Ascending aorta (tissue), 2 donors: ENCODE measurements at regions not wholly inside any gene's neighbourhood (a gene's known extent, or its start where the extent isn't known, plus 50 kb on each side); places are given as distances from the start of the nearest gene placed in this dataset.
A peak's percentile ranks its signal among the peaks of the same experiment; 100 is the strongest.
"Not testable (repeated sequence)": the region's sequence is repeated elsewhere in the genome, so short reads cannot be mapped to it uniquely, and the experiment has no call there.

Source experiments
- DNase-seq, 2 donors: peaks; one replicate each; pipeline ENCODE4 v3.0.0-alpha.2; 2019; ENCODE audit warnings: low spot score in 2 of 2
- H3K27ac ChIP-seq, 2 donors: fragments of 200-600 bp; sonication (generic); one replicate each; pipeline ENCODE4 v1.5.1; 2016 to 2017; ENCODE audit warnings: mild to moderate bottlenecking in 1 of 2
- H3K27me3 ChIP-seq: fragments of 200-600 bp; sonication (generic); one replicate; pipeline ENCODE4 v1.5.1; 2017
- H3K36me3 ChIP-seq, 2 donors: fragments of 200-600 bp; sonication (generic); one replicate each; pipeline ENCODE4 v1.5.1; 2016
- H3K4me1 ChIP-seq, 2 donors: fragments of 200-600 bp; sonication (generic); one replicate each; pipeline ENCODE4 v1.5.1; 2016 to 2017; ENCODE audit warnings: mild to moderate bottlenecking in 1 of 2
- H3K4me3 ChIP-seq, 2 donors: fragments of 200-600 bp; sonication (generic); one replicate each; pipeline ENCODE4 v1.5.1; 2016 to 2017; ENCODE audit warnings: mild to moderate bottlenecking in 1 of 2
- H3K9me3 ChIP-seq, 2 donors: fragments of 200-600 bp; sonication (generic); one replicate each; pipeline ENCODE4 v1.5.1; 2016
- intact Hi-C: fragments of 100-400 bp; cut with DNase I; formaldehyde crosslinking; loops from one replicate; pipeline ENCODE4 v1.15.1; 2023
- TF ChIP-seq, protein P1 (sequence below), 3 experiments: fragments of 200-600 bp in 2 of 3; fragments of 450-650 bp in 1 of 3; sonication (generic) in 2 of 3; IDR thresholded peaks; one replicate each; pipeline ENCODE4 v1.5.1; 2016 to 2019; ENCODE audit warnings: antibody characterized with exemption in 3 of 3, mild to moderate bottlenecking in 1 of 3, moderate library complexity in 1 of 3

DNA sequence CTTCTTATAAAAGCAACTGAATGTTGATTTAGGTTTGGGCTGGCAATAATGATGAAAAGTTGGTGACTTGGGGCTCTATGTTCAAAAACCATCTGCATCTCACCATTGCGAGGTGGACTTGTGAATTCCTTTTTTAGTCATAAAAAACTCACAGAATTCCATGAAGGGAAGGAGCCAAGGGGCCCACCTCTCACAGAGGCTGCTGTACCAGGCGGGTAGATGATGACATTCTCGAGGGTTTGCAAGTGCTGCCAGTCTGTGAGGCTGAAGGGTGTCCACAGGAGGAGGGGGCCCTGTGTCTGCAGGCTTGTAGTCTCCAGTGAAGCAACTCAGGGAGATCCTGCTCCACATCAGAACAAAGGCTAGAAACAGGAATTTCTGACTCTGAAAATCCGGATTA lies 195.5 kb upstream of the ZNF32 start:
- Histone ChIP-seq H3K4me3 (no peak overlapping the region), H3K27me3 (no peaks in the 10 kb centered on the region), H3K27ac (peak overlapping the region; percentile 50 to 56), H3K36me3 (no peaks in the 10 kb centered on the region), H3K9me3 (no peaks in the 10 kb centered on the region), H3K4me1 (peaks cover 3 to 38% of the 10 kb centered on the region in 2 donors)
- no peak for DNase-seq
- TF ChIP-seq, protein P1, sequence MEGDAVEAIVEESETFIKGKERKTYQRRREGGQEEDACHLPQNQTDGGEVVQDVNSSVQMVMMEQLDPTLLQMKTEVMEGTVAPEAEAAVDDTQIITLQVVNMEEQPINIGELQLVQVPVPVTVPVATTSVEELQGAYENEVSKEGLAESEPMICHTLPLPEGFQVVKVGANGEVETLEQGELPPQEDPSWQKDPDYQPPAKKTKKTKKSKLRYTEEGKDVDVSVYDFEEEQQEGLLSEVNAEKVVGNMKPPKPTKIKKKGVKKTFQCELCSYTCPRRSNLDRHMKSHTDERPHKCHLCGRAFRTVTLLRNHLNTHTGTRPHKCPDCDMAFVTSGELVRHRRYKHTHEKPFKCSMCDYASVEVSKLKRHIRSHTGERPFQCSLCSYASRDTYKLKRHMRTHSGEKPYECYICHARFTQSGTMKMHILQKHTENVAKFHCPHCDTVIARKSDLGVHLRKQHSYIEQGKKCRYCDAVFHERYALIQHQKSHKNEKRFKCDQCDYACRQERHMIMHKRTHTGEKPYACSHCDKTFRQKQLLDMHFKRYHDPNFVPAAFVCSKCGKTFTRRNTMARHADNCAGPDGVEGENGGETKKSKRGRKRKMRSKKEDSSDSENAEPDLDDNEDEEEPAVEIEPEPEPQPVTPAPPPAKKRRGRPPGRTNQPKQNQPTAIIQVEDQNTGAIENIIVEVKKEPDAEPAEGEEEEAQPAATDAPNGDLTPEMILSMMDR (IDR thresholded peaks at IDR 0.05), result no peak
- intact Hi-C loops, result no loop called here

DNA sequence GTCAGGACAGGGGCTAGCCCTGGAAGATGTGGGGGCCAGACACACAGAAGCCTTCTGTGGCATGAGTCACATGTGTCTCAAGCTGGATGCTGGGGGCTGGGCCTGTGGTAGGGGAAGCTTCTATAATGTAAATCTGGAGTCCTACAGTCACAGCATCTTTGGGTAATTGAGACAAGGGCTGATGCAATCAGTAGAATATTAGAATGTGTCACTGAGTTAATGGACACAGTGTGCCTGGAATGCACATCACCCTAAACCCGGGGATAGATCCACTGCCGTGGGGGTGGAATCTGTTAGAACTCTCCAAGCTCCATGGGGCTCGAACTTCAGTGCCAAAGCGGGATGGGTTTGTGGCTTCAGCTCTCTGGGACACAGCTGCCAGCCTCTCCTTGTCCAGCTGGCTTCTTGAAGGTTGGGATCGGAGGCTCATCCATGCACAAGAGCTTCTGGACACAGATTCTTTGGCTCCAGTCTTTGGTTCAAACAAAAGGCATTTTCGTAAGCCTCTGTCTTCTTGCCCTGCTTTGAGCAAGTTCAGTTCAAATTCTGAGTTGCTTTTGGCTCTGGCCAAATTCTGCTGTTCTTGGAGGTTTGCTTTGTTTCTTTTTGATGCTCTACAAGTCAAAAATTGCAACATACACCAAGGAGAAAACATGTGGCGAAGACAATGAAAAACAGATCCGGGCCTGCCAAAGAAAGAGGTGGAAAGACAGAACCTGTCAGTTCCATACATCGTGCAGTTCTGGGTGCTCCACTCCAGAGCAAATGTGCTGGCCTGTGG lies 194.8 kb upstream of the ZNF32 start:
- no peaks in the 10 kb centered on the region for H3K36me3 ChIP-seq
- DNase-seq, result no peak
- peak overlapping the region; percentile 50 to 56 for H3K27ac ChIP-seq
- intact Hi-C loops, result no loop called here
- peaks cover 3 to 38% of the 10 kb centered on the region in 2 donors for H3K4me1 ChIP-seq
- H3K4me3 ChIP-seq, result no peak overlapping the region
- TF ChIP-seq, protein P1 (IDR thresholded peaks at IDR 0.05), result no peak
- H3K27me3 ChIP-seq, result no peaks in the 10 kb centered on the region
- no peaks in the 10 kb centered on the region for H3K9me3 ChIP-seq

DNA sequence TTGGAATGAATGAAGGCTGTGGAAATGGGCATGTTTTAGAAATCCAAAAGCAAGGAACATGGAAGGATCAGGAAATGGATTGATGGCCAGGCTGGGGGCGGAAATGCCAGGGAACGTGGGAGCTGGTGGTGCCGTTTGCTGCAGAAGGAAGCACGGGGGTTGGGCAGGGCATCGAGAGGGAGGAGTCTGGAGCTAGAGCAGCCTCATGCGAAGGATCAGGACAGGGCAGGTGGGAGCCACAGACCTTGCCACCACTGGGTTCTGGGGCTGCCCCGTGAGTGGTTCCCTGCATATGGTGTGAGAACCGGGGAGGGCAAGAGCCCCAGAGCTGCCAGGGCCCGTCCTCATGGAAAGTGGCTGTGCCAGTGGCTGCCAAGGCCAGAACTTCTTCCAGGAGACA lies 193.8 kb upstream of the ZNF32 start:
- Histone ChIP-seq H3K27me3 (no peaks in the 10 kb centered on the region), H3K9me3 (no peaks in the 10 kb centered on the region), H3K27ac (no peak overlapping the region), H3K36me3 (no peaks in the 10 kb centered on the region), H3K4me1 (peaks cover 3 to 38% of the 10 kb centered on the region in 2 donors), H3K4me3 (no peak overlapping the region)
- no peak for DNase-seq
- intact Hi-C loops, result no loop called here
- TF ChIP-seq, protein P1 (IDR thresholded peaks at IDR 0.05), result no peak

- H3K36me3 ChIP-seq, result no peaks in the 10 kb centered on the region
- no peak overlapping the region for H3K27ac ChIP-seq
- TF ChIP-seq, protein P1 (IDR thresholded peaks at IDR 0.05), result no peak
- no peaks in the 10 kb centered on the region for H3K9me3 ChIP-seq
- DNase-seq, result no peak
- peaks cover 3 to 38% of the 10 kb centered on the region in 2 donors for H3K4me1 ChIP-seq
- H3K27me3 ChIP-seq, result no peaks in the 10 kb centered on the region
- no peak overlapping the region for H3K4me3 ChIP-seq
- intact Hi-C loops, result no loop called here
Observed at GRCh38 chr10:43842072-43842471, 193.4 kb upstream of the ZNF32 start.

GRCh38 chr10:43839973-43840372 lies 191.3 kb upstream of the ZNF32 start:
- H3K36me3 ChIP-seq, result no peaks in the 10 kb centered on the region
- intact Hi-C loops, result no loop called here
- DNase-seq, result no peak
- TF ChIP-seq, protein P1 (IDR thresholded peaks at IDR 0.05), result no peak
- H3K27ac ChIP-seq, result no peak overlapping the region
- no peaks in the 10 kb centered on the region for H3K9me3 ChIP-seq
- H3K27me3 ChIP-seq, result no peaks in the 10 kb centered on the region
- H3K4me1 ChIP-seq, result peaks cover 3 to 22% of the 10 kb centered on the region in 2 donors
- H3K4me3 ChIP-seq, result no peak overlapping the region

DNA sequence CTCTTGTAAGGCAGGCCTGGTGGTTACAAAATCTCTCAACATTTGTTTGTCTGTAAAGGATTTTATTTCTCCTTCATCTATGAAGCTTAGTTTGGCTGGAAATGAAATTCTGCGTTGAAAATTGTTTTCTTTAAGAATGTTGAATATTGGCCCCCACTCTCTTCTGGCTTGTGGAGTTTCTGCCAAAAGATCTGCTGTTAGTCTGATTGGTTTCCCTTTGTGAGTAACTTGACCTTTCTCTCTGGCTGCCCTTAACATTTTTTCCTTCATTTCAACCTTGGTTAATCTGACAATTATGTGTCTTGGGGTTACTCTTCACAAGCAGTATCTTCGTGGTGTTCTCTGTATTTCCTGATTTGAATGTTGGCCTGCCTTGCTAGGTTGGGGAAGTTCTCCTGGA lies 186.1 kb upstream of the ZNF32 start:
- H3K27ac ChIP-seq, H3K4me3 ChIP-seq, H3K36me3 ChIP-seq, DNase-seq, intact Hi-C loops, H3K27me3 ChIP-seq, H3K4me1 ChIP-seq, H3K9me3 ChIP-seq: not testable (repeated sequence)
